ENCODE measurements at regions not wholly inside any gene's neighbourhood (a gene's known extent, or its start where the extent isn't known, plus 50 kb on each side); places are given as distances from the start of the nearest gene placed in this dataset.

DNA sequence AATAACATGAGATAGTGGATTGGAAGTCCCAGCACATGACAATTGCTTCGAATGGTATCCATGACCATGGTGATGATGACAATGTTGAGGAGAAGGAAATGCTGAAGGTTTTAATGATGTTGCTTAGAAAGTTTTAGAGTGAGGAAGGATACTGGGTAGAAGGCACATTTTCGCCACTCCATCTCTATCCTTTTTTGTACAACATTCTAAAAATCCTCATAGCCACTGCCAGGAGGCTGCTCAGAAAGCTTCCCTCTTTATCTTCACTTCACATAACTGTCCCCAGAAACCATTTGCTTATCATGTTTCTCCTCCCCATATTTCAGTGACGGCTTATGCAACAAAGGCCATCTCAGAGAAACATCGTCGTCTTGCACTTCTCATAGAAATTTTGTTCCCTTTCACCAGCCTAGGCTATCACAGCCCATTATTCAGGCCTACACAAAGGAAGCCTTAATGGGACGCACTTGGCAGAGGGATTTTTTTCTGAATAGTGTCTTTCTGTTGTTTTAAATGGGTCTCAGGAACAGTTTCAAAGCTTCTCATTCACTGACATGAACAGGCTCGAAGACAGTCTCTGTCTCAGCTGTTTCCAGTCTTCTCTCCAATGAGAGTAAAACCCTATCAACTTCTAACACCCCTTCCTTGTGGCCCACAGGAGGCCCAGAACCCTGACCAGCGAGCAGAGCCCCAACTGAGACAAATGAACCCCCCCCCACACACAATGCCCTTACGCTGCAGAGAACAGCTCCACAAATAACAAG lies 506.7 kb downstream of the HAPSTR1 start:
- Mint-ChIP-seq H3K4me1 (ENCODE audit: low read depth) (no peaks in the 10 kb centered on the region), H3K27ac (no peak overlapping the region), H3K9me3 (ENCODE audit: low read depth) (no peaks in the 10 kb centered on the region), H3K27me3 (peaks cover 3% of the 10 kb centered on the region), H3K4me3 (ENCODE audit: low read depth) (no peak overlapping the region), H3K36me3 (ENCODE audit: insufficient read depth) (no peaks in the 10 kb centered on the region)
- no peak for DNase-seq (ENCODE audit: low spot score, unreplicated experiment)
- TF ChIP-seq, protein P1, sequence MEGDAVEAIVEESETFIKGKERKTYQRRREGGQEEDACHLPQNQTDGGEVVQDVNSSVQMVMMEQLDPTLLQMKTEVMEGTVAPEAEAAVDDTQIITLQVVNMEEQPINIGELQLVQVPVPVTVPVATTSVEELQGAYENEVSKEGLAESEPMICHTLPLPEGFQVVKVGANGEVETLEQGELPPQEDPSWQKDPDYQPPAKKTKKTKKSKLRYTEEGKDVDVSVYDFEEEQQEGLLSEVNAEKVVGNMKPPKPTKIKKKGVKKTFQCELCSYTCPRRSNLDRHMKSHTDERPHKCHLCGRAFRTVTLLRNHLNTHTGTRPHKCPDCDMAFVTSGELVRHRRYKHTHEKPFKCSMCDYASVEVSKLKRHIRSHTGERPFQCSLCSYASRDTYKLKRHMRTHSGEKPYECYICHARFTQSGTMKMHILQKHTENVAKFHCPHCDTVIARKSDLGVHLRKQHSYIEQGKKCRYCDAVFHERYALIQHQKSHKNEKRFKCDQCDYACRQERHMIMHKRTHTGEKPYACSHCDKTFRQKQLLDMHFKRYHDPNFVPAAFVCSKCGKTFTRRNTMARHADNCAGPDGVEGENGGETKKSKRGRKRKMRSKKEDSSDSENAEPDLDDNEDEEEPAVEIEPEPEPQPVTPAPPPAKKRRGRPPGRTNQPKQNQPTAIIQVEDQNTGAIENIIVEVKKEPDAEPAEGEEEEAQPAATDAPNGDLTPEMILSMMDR (IDR thresholded peaks at IDR 0.05; ENCODE audit: unreplicated experiment): no peak

DNA sequence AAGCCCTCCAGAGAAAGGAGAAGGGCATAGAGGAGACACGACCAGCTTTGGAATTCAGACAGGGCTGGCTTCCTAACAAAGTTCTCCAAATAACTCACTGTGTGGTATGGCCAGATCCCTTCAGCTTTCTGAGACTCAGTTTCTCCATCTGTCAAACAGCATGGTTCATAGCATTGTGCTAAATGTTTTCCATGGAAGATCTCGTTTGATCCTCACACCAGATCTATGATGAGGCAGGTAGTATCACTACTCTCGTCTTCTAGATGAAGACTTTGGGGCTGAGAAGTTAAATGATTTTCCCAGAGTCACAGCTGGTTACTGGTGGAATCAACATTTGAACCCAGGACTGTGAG lies 507.3 kb downstream of the HAPSTR1 start:
- no peak for DNase-seq (ENCODE audit: low spot score, unreplicated experiment)
- H3K36me3 Mint-ChIP-seq (ENCODE audit: insufficient read depth): no peaks in the 10 kb centered on the region
- H3K4me1 Mint-ChIP-seq (ENCODE audit: low read depth): no peaks in the 10 kb centered on the region
- H3K27me3 Mint-ChIP-seq: peaks cover 3% of the 10 kb centered on the region
- no peak overlapping the region for H3K4me3 Mint-ChIP-seq (ENCODE audit: low read depth)
- no peaks in the 10 kb centered on the region for H3K9me3 Mint-ChIP-seq (ENCODE audit: low read depth)
- TF ChIP-seq, protein P1 (IDR thresholded peaks at IDR 0.05; ENCODE audit: unreplicated experiment): no peak
- H3K27ac Mint-ChIP-seq: no peak overlapping the region

DNA sequence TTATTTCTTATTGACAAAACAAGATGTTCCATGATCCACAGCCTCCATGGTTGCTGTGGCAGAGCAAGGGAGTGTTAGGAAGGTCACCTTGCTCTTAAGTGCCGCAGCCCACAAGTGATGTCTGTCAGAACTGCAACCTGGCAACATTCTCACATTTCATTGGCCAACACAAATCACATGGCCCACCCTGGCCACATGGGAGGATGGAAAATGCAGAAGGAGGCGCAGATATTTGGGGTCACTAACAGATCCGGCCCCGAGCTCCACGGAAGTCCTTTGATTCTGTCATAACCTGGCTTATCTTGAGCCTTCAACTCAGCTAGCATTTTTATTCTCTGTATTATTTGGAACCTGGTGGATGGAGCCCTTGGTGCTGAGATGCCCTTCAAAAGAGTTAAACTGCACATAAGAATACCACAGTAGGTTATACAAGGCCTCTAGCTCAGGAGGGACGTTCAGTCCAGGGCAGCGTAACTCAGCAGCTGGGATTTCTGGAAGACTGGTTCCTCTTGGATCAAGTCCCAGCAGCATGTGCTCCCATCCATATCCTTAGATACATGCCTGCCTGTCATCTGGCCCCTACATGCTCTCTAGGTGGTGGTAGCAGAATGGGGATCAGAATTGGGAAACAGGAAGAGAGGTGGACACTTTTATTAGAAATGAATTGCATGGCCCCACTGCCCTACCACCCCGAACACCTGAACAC lies 508.1 kb downstream of the HAPSTR1 start:
- H3K27me3 Mint-ChIP-seq: peaks cover 3% of the 10 kb centered on the region
- TF ChIP-seq, protein P1 (IDR thresholded peaks at IDR 0.05; ENCODE audit: unreplicated experiment): no peak
- no peak for DNase-seq (ENCODE audit: low spot score, unreplicated experiment)
- no peak overlapping the region for H3K4me3 Mint-ChIP-seq (ENCODE audit: low read depth)
- no peaks in the 10 kb centered on the region for H3K9me3 Mint-ChIP-seq (ENCODE audit: low read depth)
- no peak overlapping the region for H3K27ac Mint-ChIP-seq
- no peaks in the 10 kb centered on the region for H3K4me1 Mint-ChIP-seq (ENCODE audit: low read depth)
- no peaks in the 10 kb centered on the region for H3K36me3 Mint-ChIP-seq (ENCODE audit: insufficient read depth)

DNA sequence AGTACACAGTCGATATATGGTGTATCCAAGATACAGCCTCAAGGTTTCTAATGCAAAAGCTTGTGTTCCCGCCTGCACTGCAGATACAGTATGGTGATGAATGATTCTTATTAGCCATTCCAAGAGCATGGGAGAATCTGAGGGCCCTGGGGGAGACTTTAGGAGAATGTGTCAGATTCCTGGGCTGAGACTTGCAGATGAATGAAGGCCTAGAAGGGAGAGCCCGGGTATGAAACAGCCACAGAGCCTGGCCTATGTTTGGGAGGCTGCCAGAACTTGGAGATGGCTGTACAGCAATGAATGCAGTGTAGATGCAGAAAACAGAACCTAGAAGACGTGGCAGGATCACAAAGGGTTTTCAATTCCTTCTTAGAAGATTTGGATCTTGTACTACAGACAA lies 510.7 kb downstream of the HAPSTR1 start:
- H3K27ac Mint-ChIP-seq: no peak overlapping the region
- no peaks in the 10 kb centered on the region for H3K4me1 Mint-ChIP-seq (ENCODE audit: low read depth)
- H3K4me3 Mint-ChIP-seq (ENCODE audit: low read depth): no peak overlapping the region
- no peaks in the 10 kb centered on the region for H3K36me3 Mint-ChIP-seq (ENCODE audit: insufficient read depth)
- no peaks in the 10 kb centered on the region for H3K9me3 Mint-ChIP-seq (ENCODE audit: low read depth)
- H3K27me3 Mint-ChIP-seq: peaks cover 3% of the 10 kb centered on the region
- no peak for DNase-seq (ENCODE audit: low spot score, unreplicated experiment)
- TF ChIP-seq, protein P1 (IDR thresholded peaks at IDR 0.05; ENCODE audit: unreplicated experiment): no peak

DNA sequence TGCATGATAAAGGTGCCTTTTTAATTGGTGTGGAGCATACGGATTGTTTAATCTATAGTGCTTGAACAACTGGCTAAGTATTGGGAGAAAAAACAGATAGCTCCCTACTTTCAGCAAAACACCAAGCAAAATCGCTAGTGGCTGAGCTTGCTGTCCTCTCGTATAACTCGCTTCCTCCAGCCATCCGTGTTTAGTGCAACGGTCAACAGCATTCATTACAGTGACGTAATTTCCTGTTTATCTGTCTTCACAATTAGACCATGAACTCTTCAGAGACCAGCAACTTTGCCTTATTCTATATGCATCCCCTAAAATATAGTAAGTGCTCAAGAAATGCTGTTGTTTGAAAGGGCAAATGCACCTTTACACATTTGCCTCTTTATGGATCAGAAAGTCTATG lies 511.9 kb downstream of the HAPSTR1 start:
- TF ChIP-seq, protein P1 (IDR thresholded peaks at IDR 0.05; ENCODE audit: unreplicated experiment): no peak
- H3K4me3 Mint-ChIP-seq (ENCODE audit: low read depth): no peak overlapping the region
- H3K36me3 Mint-ChIP-seq (ENCODE audit: insufficient read depth): no peaks in the 10 kb centered on the region
- no peaks in the 10 kb centered on the region for H3K4me1 Mint-ChIP-seq (ENCODE audit: low read depth)
- DNase-seq (ENCODE audit: low spot score, unreplicated experiment): no peak
- peaks cover 3% of the 10 kb centered on the region for H3K27me3 Mint-ChIP-seq
- H3K27ac Mint-ChIP-seq: no peak overlapping the region
- no peaks in the 10 kb centered on the region for H3K9me3 Mint-ChIP-seq (ENCODE audit: low read depth)
